ENCODE measurements at regions not wholly inside any gene's neighbourhood (a gene's known extent, or its start where the extent isn't known, plus 50 kb on each side); places are given as distances from the start of the nearest gene placed in this dataset.

DNA sequence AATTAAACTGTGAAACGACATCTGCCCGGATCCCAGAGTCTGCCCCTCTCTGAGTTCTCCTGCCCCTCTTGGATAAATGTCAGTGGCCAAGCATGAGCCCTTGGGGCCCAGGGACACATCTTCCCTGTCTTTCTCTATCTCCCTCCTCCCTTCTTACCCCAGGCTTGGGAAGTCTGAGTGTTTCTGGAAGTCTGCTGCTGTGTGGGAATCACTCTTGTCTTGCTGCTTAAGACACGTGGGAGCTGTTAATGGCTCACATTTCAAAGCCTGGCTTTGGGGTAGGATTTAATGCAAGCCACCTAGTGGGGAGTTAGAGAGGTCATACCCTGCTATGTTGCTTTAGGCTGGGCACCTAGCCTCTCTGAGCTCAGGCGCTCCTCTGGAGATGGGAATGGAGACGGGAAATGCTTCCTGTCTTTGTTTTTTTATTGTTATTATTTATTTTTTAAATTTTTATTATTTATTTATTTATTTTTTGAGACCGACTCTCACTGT, 218.5 kb upstream of the CIBAR2 start:
- peak; percentile 62 for DNase-seq

DNA sequence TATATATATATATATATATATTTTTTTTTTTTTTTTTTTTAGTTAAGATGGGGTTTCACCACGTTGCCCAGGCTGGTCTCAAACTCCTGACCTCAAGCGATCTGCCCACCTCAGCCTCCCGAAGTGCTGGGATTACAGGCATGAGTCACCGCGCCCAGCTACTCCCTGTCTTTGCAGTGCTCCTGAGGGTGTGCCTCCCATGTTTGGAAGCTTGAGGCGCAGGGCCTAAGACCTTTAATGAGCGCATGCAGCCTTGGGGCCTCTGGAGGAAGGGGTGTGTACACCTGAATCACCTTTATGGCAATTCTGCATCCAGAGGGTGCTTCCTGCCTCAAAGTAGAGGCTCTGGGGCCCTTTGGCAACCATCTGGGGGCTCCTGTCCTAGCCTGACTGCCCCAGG, 219.4 kb upstream of the CIBAR2 start:
- DNase-seq = no peak

DNA sequence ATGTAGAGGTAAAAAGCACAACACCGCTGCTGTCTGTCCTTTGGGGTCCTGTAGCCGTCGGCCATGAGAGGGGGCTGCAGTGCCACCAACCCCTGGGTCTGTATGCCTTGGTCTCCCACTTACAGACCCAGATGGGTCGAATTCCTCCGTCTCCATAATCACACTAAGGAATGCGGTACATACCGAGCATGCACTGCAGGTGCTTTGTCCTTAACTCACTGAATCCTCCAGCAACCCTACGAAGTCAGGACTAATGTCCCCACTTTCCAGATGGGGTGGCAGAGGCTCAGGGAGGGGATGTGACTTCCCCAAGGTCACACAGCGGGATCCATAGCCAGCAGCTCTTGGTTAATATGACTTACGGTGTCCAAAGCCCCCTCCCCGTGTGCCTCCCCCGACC, 219.9 kb upstream of the CIBAR2 start:
- DNase-seq = no peak

DNA sequence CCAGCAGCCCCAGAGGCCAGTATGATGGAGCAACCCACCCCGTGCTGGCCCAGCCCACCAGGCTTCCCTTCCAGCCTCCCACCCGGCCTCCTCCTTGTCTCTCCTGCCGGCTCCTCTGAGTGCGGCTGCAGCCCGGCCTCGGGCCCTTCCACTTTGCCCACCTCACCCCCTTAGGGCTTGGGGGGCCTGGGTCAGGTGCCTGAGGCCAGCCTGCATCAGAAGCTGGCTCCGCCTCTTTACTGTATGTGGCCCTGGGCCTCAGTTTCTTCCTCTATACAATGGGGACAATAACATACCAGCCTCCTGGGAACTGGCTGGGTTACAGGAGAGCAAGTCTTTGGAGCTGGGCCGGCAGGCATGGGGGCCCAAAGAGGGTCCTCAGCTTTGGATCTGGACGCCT, 221.1 kb upstream of the CIBAR2 start:
- DNase-seq = no peak

DNA sequence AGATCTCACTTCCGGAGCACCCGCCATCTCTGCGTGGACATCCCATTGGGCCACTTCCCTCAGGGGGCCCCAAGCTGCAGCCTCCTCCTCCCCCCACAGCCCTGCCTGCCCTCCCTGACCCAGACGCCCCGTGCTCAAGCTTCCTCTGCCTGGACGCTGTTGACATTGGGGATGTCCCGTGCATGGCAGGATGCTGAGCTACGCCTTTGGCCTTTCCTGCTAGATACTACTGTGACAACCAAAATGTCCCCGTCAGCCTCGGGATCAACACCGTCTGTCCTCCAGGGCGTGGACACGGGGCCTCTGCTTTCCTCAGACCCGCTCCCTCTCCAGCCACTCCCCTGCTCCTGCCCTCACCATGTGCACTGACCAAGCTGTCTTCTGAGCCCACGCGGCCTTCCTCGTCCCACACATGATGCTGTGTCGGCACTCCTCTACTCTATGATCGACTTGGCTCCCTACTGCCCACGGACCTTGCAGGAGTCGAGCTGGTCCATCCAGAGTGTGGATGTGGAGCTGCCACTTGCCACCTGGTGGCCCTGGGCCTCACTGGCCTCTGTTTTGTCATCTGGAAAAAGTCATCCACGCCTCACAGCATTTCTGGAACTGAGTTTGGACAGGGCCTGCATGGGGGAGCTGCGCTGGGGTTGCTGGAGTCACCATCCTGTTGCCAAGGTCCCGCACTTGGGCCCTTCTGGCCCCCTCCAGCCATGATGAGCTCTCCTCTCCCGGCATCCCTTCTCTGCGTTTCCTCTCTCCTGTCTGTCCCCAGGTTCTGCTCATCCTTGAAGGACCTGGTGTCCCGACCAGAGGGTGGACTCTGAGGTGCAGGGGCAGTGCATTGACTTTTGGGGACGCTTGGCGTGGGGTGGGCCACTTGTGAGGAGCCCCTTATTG, 221.7 kb upstream of the CIBAR2 start:
- DNase-seq = no peak

DNA sequence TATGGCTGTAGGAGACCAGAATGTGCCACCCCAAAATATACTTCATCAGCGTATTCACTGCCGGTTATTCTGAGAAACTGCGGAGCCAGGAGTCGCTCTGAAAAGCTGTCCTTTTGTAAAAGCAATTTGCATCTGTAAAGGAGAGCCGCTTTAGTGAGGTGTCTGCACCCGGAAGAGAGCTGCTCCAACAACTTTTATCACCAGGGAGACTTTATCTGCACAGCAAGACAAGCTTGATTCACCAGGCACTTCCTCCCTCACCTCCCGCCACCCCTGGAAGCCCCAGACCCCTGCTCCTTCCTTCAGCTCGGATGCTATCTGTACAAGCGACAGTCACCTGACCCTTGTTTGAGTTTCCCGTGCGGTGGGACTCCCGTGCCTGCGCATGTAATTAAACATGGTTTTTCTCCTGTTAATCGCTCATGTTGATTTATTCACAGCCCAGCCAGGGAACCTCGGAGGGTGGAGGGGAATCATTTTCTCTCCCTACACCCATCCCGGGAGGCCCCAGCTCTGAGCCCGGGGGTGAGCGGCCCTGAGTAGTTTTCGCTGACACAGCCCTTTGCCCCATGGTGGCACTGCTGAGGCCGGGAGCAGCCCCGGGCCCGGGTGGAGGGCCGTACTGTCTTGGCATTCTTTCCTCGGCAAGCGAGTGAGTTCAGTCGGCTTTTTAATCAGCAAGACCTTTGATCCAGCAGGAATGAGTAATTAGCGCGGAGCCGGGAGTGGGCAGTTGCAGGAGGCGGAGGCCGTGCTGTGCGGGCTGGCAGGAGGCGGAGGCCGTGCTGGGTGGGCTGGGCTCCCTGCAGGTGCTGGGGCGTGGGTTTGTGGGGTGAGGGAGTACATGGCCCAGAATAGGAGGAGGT, 222.7 kb upstream of the CIBAR2 start:
- DNase-seq = no peak

DNA sequence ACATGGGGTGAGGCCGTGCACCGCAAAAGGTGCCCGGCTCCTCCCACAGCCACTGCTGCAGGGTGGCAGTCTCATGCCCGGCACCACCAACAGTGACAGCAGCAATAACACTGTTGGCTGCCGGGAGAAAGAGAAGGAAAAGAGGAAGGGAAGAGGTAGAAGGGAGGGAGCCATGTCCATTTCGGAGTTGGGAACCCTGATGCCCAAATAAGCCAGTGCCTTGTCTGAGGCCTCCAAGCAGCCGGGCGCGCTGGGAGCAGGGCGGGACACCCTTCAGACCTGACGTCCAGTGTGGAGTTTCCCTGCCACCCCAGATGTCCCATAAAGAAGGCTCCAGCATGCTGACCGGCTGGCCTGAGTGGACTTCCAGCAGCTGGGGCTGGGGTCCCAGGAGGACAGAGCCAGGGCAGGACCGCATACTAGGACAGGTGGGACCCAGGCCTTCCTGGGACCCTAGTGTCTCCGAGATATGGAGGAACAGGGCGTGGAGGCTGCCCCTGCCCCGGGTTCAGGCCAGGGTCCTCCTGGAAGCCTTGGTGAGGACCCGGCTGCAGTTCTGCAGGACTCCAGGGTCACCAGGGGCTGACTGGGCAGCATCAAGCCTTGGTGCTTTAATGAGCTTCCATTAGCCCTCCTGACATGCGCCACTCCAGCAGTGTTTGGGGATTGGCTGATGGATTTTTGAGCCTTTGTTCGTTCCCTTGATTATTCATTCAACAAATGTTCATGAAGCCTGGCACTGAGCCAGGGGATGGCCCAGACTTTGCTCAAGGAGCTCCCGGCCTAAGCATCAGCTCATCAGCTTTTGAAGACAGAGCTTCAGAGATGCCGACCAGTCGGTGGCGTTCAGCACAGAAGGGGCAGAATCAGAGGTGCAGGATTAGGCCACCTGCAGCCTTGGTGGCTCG, 223.6 kb upstream of the CIBAR2 start:
- DNase-seq = no peak

DNA sequence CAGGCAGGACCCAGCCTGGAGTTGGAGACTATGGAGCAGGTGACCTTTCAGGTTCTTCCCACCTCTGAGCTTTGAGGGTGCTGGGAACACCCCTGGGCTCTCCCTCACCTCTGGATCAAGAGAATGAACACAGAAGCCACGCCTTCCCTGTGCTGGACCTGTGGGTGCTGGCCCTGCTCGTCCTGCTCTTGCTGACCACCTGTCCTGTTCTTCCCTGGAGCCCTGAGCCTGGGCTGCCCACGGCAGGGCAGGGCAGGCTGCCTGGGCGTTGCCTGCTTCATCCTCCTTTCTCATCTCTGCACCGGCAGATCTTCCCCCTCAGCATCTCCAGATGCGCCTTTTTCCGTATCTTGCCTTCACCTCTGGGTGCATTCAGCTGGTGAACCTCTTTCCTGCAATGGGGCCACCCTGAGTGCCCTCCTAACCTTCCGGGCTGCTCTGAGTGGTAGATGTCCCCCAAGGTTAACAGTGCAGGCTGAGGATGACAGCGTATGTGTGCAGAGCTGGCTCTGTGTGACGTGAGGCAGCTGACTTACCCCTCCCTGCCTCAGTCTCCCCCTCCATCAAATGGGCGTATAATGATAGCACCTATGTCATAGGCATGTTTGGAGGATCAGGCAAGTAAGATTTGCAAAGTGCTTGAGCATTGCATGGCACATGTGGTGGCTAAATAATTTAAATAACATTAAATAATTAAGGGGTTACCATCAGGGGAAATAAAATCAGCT, 225.8 kb upstream of the CIBAR2 start:
- DNase-seq = no peak

DNA sequence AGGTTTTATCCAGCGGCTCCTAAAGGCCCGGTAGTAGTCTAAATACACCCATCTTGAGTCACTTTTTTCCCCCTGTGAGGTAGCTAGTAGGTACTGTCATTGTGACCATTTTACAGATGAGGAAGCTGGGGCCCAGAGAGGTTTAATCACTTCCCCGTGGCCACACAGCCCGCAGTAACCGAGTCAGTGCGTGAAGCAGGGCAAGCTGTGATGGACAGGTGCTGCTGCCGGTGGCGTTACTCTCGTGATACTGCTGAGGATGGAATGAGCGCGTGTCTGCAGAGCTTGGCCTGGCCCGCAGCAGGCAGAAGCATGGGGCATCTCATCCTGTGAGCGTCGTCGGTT, 226.3 kb upstream of the CIBAR2 start:
- DNase-seq = no peak

DNA sequence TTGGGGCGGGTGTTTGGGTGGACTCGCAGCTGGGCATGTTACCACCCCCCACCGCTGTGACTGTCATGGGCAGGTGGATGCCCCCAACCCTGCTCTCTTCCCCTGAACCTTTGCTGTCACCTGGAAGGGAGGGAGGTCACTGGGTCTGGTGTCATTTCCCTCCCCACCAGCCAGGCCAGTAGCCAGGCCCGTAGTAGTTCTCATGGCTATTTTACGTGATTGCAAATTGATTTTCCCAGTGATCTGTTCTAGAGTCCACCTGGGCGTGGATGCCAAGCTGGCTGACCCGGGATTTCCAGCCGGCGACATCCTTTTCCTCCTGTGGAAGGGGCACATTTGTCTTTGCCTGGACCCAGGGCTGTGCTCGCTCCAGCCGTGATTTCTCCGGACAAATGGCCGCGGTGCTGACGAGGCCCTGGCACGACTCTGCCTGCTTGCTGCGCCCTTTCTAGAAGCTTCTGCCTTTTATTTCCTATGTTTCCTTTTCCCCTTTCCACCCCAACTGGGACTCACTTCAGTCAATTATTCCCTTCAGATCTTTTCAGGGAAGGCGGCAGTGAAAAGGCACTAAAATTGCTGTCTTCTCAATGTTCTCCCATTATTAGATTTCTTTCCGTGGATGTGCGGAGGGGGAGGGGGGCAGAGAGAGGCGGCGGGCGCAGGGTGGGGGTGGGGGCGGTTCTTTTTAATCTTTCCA, 226.9 kb upstream of the CIBAR2 start:
- DNase-seq = no peak

DNA sequence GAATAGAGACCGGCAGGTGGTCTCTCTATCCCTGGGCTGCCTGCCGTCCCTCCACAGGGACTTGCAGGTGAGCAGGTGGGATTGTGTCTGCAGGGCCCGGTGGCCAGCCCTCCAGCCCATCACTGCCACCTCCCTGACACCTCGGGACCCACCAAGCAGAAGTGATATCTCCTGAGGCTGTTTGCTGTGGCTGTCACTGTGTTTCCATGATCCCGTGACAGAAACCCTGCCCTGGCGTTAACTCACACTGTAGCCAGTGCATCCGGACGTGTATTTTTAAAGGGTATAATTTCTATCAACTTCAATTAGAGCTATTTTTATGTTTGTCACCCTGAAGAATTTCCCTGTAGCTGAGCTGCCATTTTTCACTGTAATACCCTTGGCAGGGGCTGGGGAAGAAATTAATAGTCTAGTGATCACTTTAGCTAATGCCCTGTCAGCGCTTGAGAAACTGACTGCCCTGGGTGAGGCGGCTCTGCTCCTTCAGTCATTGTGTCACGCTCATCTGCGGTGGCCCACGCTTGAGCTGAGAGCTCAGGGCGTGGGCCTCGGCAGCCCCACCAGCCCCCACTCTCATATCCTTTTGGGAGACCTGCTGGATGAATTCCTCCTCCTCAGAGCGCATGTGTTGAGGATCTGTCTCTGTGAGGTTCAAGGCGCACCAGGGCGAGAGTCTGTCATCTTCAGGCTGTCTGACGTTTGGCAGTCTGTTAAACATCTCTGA, 229.9 kb upstream of the CIBAR2 start:
- DNase-seq = no peak

DNA sequence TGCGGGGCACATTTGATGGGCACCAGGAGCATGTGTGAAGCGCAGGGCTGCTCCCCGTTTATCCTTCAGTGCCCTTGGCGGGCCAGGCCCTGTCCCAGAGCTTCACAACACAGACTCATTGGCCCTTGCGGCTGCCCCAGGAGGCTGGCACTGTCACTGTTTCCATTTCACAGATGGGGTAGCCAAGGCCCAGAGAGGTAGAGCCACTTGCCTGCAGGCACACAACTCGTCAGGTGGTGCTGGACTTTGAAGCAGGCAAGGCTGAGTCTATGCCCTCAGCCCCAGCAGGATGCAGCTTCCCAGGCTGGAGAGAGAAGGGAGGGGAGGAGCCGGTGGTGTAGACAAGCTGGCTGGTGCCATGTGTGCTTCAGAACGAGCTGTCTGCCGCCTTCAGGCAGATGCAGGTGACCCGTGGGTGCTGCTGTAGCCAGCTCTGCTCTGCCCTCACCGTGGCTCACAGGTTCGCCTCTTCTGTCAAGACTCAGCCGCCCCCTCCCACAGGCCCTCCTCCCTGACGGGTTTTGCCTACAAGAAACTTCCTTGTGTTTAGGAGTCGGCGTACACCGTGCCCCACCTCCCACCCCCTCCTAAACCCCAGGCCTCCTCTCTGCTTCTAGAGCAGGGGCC, 232.3 kb upstream of the CIBAR2 start:
- DNase-seq = no peak

DNA sequence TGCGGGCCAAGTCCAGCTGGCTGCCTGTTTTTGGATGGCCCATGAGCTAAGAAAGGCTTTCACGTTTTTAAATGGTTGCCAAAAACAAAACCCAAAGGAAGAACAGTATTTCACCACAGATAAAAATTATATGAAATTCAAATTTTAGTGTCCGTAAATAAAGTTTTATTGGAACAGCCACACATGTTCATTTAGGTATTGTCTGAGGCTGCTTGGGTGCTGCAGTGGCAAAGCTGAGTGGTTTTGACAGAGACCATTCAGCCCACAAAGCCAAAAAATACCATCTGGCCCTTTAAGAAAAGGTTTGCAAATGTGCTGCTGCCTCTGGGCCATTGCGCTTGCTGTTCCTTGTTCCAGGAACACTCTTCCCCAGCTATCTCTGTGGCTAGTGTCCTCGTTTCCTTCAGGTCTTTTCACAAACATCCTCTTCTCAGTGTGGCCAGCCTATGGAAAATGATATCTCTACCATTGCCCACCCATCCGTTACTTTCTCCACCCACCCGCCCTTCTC, 232.9 kb upstream of the CIBAR2 start:
- DNase-seq = no peak

DNA sequence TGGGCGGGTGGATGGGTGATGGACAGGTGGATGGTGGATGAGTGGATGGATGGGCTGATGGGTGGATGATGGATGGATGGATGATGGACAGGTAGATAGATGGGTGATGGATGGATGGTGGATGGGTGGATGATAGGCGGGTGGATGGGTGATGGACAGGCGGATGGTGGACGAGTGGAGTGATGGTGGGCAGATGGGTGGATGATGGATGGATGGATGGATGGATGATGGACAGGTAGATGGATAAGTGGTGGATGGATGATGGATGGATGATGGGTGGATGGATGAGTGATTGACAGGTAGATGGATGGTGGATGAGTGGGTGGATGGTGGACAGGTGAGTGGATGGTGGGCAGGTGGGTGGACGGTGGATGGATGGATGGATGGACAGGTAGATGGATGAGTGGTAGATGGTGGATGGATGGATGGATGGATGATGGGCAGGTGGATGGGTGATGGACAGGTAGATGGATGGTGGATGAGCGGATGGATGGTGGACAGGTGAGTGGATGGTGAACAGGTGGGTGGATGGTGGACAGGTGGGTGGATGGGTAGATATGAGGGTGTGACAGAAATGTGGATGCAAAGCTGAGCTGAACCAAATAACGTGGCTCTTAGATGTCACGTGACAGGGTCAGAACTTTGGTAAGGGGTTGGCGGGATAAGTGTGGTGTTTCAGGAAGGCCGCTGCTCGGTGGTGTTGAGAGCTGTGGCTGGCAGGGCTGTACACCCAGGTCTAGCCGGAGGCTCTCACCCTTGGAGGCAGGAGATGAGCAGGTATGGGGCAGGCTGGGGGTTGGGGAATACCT, 234.3 kb upstream of the CIBAR2 start:
- DNase-seq = no peak

DNA sequence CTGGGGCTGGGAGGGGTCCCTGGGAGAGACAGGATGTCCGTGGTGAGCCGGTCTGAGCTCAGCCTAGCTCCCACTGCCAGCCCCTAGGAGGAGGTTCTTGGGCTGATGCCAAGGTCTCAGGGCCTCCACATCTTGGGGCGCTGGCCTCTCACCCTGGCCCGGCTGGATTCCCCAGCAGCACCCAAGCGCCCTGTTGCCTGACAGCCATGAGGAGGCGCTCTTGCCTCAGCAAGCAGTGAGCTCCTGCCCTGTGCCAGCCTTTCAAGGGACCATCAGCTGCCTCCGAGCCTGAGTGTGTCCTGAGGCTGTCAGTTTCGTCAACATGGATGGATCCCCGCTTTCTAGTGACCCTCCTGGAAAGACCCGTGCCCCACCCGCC, 234.9 kb upstream of the CIBAR2 start:
- DNase-seq = peak; percentile 58

DNA sequence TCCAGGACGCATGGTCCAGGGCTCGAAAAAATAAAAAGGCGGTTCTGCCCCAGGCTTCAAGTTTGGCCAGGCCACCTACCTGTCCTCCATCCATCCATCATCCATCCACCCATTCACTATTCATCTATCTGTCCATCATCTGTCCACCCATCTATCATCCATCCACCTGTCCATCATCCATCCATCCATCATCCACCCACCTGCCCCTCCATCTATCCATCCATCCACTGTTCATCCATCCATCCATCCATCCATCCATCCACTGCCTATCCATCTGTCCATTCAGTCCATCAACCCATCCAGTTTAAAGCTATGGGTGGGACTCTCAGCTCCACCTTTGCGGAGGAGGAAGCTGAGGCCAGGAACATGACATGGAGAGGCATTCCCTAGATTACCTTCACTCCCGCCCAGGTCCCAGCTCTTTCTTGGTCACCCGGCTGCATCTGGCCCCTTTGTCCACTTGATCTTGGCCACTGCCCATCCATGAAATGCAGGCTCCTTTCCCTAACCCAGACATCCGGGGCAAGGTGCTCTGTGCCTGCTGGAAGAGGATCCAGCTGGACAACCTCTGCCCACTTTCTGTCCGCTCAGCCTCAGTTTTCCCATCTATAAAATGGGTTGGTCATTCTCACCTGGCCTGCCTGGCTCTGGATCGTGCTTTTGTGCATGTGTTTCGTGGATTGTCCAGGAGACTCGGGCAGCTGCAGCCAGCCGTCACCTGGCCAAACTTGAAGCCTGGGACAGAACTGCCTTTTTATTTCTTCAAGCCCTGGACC, 236.0 kb upstream of the CIBAR2 start:
- no peak for DNase-seq

DNA sequence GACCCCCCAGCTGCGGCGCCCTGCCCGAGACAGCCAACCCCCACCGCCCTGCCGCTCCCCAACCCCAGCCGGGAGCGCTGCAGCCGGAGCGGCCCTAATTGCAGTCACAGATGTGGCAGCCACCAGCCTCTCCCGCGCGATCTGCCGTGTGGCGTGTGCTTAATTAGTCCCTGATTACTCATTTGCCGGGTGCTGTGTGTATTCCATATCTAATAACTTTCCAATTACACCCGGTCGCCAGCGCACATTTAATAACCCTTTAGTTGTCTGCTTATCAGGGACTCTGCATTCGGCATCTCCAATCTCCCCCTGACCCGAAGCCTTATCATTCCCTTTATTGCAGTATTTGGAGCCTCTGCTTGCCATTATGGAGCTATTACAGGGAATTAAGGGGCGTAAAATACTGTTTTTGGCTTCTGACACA, 236.7 kb upstream of the CIBAR2 start:
- DNase-seq = no peak

DNA sequence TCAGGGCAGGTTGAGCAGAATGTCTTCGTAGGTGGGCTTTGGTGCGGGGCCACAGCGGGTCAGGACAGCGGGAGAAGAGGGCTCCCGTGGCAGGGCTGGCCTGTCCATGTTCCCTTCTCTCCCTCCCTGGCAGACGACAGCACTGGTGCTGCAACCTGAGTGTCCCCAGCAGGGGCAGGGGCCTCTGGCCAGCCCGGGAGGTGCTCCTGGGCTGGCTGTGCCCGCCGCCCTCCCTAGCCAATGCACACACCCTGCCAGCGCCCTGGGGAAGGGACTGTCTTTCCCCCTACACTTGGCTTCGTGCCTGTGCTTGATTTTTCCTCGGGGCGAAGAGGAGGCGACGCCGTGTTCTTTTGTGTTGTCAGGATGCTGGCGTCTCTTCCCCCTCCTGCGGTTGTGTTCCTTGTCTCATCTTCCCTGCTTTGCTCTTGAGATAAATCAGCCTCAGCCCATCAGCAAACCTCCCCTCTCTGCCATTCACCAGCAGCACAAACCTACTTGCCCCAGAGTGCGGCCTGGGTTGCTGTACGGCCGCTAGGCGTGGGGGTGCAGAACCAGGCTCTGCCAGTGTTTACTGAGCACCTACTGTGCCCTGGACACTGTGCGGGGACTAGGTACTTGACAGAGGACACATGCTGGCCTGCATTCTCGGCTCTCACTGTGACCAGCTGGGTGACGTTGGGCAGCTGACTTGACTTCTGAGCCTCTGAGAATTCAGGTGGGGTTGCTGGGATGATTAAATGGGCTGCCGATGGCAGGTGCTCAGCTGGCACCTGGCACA, 237.3 kb upstream of the CIBAR2 start:
- DNase-seq = no peak
